ENCODE measurements at regions not wholly inside any gene's neighbourhood (a gene's known extent, or its start where the extent isn't known, plus 50 kb on each side); places are given as distances from the start of the nearest gene placed in this dataset.

GRCh38 chr15:66999046-66999968 is 66.1 kb upstream of the SMAD3 start:
- no peaks in the 10 kb centered on the region for H3K9me3 ChIP-seq (ENCODE audit: control insufficient read depth, insufficient read depth, low read length)
- ChIA-PET CTCF (no interaction called here), POLR2A (no interaction called here)
- H3K27ac ChIP-seq (ENCODE audit: low read depth, low read length) = no peak overlapping the region
- TF ChIP-seq CTCF (IDR thresholded peaks at IDR 0.05; ENCODE audit: low read depth, low read length) = no peak
- no peak overlapping the region for H3K4me3 ChIP-seq (ENCODE audit: low read depth, low read length)
- no peak for DNase-seq (ENCODE audit: low read depth, low spot score)
- H3K27me3 ChIP-seq (ENCODE audit: control insufficient read depth, insufficient read depth, low read length) = no peaks in the 10 kb centered on the region

GRCh38 chr15:67000896-67001295 is 64.5 kb upstream of the SMAD3 start:
- Histone ChIP-seq H3K9me3 (ENCODE audit: control insufficient read depth, insufficient read depth, low read length) (no peaks in the 10 kb centered on the region), H3K4me3 (ENCODE audit: low read depth, low read length) (no peak overlapping the region), H3K27ac (ENCODE audit: low read depth, low read length) (no peak overlapping the region), H3K27me3 (ENCODE audit: control insufficient read depth, insufficient read depth, low read length) (no peaks in the 10 kb centered on the region)
- no peak for DNase-seq (ENCODE audit: low read depth, low spot score)
- POLR2A ChIA-PET = no interaction called here
- no peak for TF ChIP-seq CTCF (IDR thresholded peaks at IDR 0.05; ENCODE audit: low read depth, low read length)
- CTCF ChIA-PET = no interaction called here

DNA sequence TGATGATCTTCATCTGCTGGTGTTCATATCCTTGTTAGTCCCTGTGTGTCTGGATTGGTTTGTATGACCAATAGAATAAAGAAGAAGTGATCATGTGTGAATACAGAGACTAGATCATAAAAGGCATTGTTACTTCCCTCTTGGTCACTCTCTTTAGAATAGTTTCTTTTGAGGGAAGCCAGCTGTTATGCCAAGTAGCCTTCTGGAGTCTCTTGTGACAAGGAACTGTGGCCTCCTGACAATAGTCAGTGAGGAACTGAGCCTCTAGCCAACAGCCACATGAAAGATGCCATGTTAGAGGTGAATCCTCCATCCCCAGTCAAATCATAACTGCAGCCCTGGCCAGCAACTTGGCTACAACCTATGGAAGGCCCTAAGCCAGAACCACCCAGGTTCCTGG is 63.0 kb upstream of the SMAD3 start:
- Histone ChIP-seq H3K27ac (ENCODE audit: low read depth, low read length) (no peak overlapping the region), H3K27me3 (ENCODE audit: control insufficient read depth, insufficient read depth, low read length) (no peaks in the 10 kb centered on the region), H3K4me3 (ENCODE audit: low read depth, low read length) (no peak overlapping the region), H3K9me3 (ENCODE audit: control insufficient read depth, insufficient read depth, low read length) (no peaks in the 10 kb centered on the region)
- DNase-seq (ENCODE audit: low read depth, low spot score) = no peak
- POLR2A ChIA-PET = no interaction called here
- CTCF ChIA-PET = no interaction called here
- TF ChIP-seq CTCF (IDR thresholded peaks at IDR 0.05; ENCODE audit: low read depth, low read length) = no peak

DNA sequence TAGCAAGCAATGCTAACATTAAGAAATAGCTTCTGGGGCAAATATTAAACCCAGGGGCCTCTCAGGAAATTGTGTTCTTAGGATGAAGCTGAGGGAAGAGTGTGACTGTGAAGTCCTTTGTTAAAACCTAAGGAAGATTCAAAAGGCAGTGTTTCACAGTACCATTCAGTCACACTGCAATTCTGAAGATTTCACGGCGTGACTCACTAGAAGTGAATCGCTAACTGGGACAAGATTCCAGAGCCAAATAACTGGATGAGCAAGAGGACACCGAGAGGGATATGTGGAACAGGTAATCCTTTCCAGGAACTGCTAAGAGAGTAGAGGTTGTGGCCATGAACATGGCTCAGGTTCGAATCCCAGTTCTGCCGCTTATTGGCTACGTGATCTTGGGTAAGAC is 61.8 kb upstream of the SMAD3 start:
- Histone ChIP-seq H3K4me3 (ENCODE audit: low read depth, low read length) (no peak overlapping the region), H3K27ac (ENCODE audit: low read depth, low read length) (no peak overlapping the region), H3K27me3 (ENCODE audit: control insufficient read depth, insufficient read depth, low read length) (no peaks in the 10 kb centered on the region), H3K9me3 (ENCODE audit: control insufficient read depth, insufficient read depth, low read length) (no peaks in the 10 kb centered on the region)
- ChIA-PET CTCF (no interaction called here), POLR2A (interaction anchor here (0.7 kb wide), 1 partner anchor 97 kb away, joined by 3 read pairs; no protein-coding TSS in a partner anchor)
- no peak for TF ChIP-seq CTCF (IDR thresholded peaks at IDR 0.05; ENCODE audit: low read depth, low read length)
- no peak for DNase-seq (ENCODE audit: low read depth, low spot score)

DNA sequence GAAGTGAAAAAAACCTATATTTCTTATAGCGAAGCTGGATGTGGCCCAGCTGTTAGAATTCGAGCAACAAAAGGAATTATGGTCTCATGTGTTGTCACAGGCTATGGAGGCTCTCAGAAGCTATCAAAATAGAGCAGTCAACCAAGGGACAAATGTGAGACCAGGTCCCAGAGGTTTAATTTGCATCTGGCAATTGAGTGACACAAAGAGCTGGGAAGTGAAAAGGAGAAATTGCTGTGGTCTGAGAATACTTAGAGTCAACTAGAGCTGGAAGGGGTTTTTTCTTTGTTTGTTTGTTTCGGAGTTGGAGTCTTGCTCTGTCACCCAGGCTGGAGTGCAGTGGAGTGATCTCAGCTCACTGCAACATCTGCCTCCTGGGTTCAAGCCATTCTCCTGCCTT is 61.3 kb upstream of the SMAD3 start:
- ChIA-PET POLR2A (no interaction called here), CTCF (no interaction called here)
- no peak overlapping the region for H3K4me3 ChIP-seq (ENCODE audit: low read depth, low read length)
- H3K27me3 ChIP-seq (ENCODE audit: control insufficient read depth, insufficient read depth, low read length) = no peaks in the 10 kb centered on the region
- no peak overlapping the region for H3K27ac ChIP-seq (ENCODE audit: low read depth, low read length)
- DNase-seq (ENCODE audit: low read depth, low spot score) = no peak
- H3K9me3 ChIP-seq (ENCODE audit: control insufficient read depth, insufficient read depth, low read length) = no peaks in the 10 kb centered on the region
- TF ChIP-seq CTCF (IDR thresholded peaks at IDR 0.05; ENCODE audit: low read depth, low read length) = no peak
